A549 (cell line): ENCODE measurements at regions not wholly inside any gene's neighbourhood (a gene's known extent, or its start where the extent isn't known, plus 50 kb on each side); places are given as distances from the start of the nearest gene placed in this dataset.

Experiments
- ATAC-seq, 2 experiments: fragments of 200-7000 bp in 1 of 2; fragments of >200 bp in 1 of 2; cut with Nextera tagmentation in 1 of 2; cut with Tn5 transposase in 1 of 2; 3 replicates each; pipeline versions ENCODE4 v1.8.0 to v1.9.1; 2018 to 2020; ENCODE audit warnings: mild to moderate bottlenecking in 1 of 2, moderate library complexity in 1 of 2
- CTCF ChIA-PET: fragments of 300-600 bp; sonication (Branson Sonifier 250); formaldehyde crosslinking; extraction: SDS; loops from one replicate; lab custom pipeline; 2021; ENCODE audit warnings: antibody characterized with exemption, inconsistent platforms; lab: Yijun Ruan, JAX
- POLR2A ChIA-PET: fragments of 350-600 bp; formaldehyde crosslinking; extraction: SDS; loops from one replicate; lab custom pipeline; 2021; ENCODE audit warnings: antibody characterized with exemption, inconsistent platforms; lab: Yijun Ruan, JAX
- DNase-seq, 2 experiments: peaks; one replicate each; pipeline versions ENCODE4 v3.0.0 to v3.0.0-alpha.2; 2011 to 2016; ENCODE audit warnings: low read depth in 1 of 2, low spot score in 1 of 2
- FAIRE-seq: peaks from 2 replicates; lab custom pipeline; 2011; peaks lifted over from hg19 to GRCh38; lab: Jason Lieb, UNC
- H3K27ac ChIP-seq, 2 experiments: fragments of >200 bp; sonication (Bioruptor Twin); formaldehyde crosslinking; 3 replicates each; pipeline ENCODE4 v1.5.1; 2016 to 2017
- H3K4me1 ChIP-seq: fragments of >200 bp; sonication (Bioruptor Twin); formaldehyde crosslinking; 3 replicates; pipeline ENCODE4 v1.6.1; 2016
- H3K4me2 ChIP-seq: fragments of >200 bp; sonication (Bioruptor Twin); formaldehyde crosslinking; 3 replicates; pipeline ENCODE4 v1.6.1; 2016
- H3K4me3 ChIP-seq: fragments of >200 bp; sonication (Bioruptor Twin); formaldehyde crosslinking; 3 replicates; pipeline ENCODE4 v1.5.1; 2016
- H3K9me3 ChIP-seq: fragments of >200 bp; sonication (Bioruptor Twin); formaldehyde crosslinking; 3 replicates; pipeline ENCODE4 v1.6.1; 2016
- CBX2 ChIP-seq: fragments of 200-600 bp; sonication (generic); IDR thresholded peaks from 2 replicates; pipeline ENCODE4 v1.6.1; 2016; ENCODE audit warnings: low read depth, mild to moderate bottlenecking, borderline replicate concordance
- CBX8 ChIP-seq: fragments of 200-600 bp; sonication (generic); IDR thresholded peaks from 2 replicates; pipeline ENCODE4 v1.6.1; 2016
- CEBPB ChIP-seq, 2 experiments: fragments of >200 bp in 1 of 2; sonication (Bioruptor Twin) in 1 of 2; formaldehyde crosslinking in 1 of 2; IDR thresholded peaks; 2 replicates each; pipeline ENCODE4 v1.6.1; 2012 to 2016
- CHD2 ChIP-seq: fragments of 150-350 bp; IDR thresholded peaks from 2 replicates; pipeline ENCODE4 v1.6.1; 2014; ENCODE audit warnings: low read length; ENCODE audit not compliant: partially characterized antibody
- ESRRA ChIP-seq: fragments of 150-350 bp; IDR thresholded peaks from 2 replicates; pipeline ENCODE4 v1.6.1; 2014; ENCODE audit warnings: mild to moderate bottlenecking, low read length, borderline replicate concordance
- FOSB ChIP-seq: fragments of 250-450 bp; sonication (Bioruptor Pico); IDR thresholded peaks from 2 replicates; pipeline ENCODE4 v1.5.0; 2020; ENCODE audit warnings: mild to moderate bottlenecking, moderate library complexity
- FOSL2 ChIP-seq, 2 experiments: fragments of 450-650 bp in 1 of 2; fragments of >200 bp in 1 of 2; sonication (Bioruptor Twin) in 1 of 2; formaldehyde crosslinking; IDR thresholded peaks; 2 replicates each; pipeline versions ENCODE4 v1.5.0 to v1.6.1; 2016 to 2020; ENCODE audit warnings: mild to moderate bottlenecking in 1 of 2, moderate library complexity in 1 of 2
- GATA3 ChIP-seq: IDR thresholded peaks from 2 replicates; pipeline ENCODE4 v1.6.1; 2012; ENCODE audit warnings: borderline replicate concordance
- HOXA7 ChIP-seq: fragments of 250-450 bp; sonication (Bioruptor Pico); IDR thresholded peaks from 2 replicates; pipeline ENCODE4 v1.5.0; 2020; ENCODE audit warnings: mild to moderate bottlenecking, moderate library complexity
- HOXB5 ChIP-seq: fragments of 250-450 bp; sonication (Bioruptor Pico); IDR thresholded peaks from 2 replicates; pipeline ENCODE4 v1.5.0; 2020; ENCODE audit warnings: mild to moderate bottlenecking, moderate library complexity
- JUN ChIP-seq, 2 experiments: fragments of >200 bp; sonication (Bioruptor Twin); formaldehyde crosslinking; IDR thresholded peaks; 2 replicates in 1 of 2; 3 replicates in 1 of 2; pipeline ENCODE4 v1.6.1; 2016 to 2017
- MAFK ChIP-seq: fragments of 450-650 bp; IDR thresholded peaks from 2 replicates; pipeline ENCODE4 v1.6.1; 2014; ENCODE audit not compliant: partially characterized antibody
- MAZ ChIP-seq: fragments of 150-350 bp; IDR thresholded peaks from 2 replicates; pipeline ENCODE4 v1.6.1; 2014; ENCODE audit warnings: antibody characterized with exemption, low read depth, low read length, borderline replicate concordance
- MYC ChIP-seq: IDR thresholded peaks from 2 replicates; pipeline ENCODE4 v1.6.1; 2012; ENCODE audit warnings: mild to moderate bottlenecking, inconsistent platforms, low read length, improper control_type of control experiment, borderline replicate concordance
- PHF8 ChIP-seq: fragments of 200-600 bp; sonication (generic); IDR thresholded peaks from 2 replicates; pipeline ENCODE4 v1.6.1; 2016; ENCODE audit warnings: low read depth, mild to moderate bottlenecking, antibody characterized with exemption, moderate library complexity, borderline replicate concordance
- POLR2AphosphoS2 ChIP-seq: conservative IDR thresholded peaks from 2 replicates; pipeline ENCODE4 v1.6.1; 2012; ENCODE audit warnings: low read length, improper control_type of control experiment, inconsistent platforms
- RAD21 ChIP-seq, 2 experiments: fragments of >200 bp in 1 of 2; sonication (Bioruptor Twin) in 1 of 2; formaldehyde crosslinking in 1 of 2; IDR thresholded peaks in 1 of 2; conservative IDR thresholded peaks in 1 of 2; 2 replicates in 1 of 2; 3 replicates in 1 of 2; pipeline ENCODE4 v1.6.1; 2012 to 2018; ENCODE audit warnings: inconsistent platforms in 1 of 2
- RARB ChIP-seq: fragments of 250-450 bp; sonication (Bioruptor Pico); IDR thresholded peaks from 2 replicates; pipeline ENCODE4 v1.8.0; 2021; ENCODE audit warnings: mild to moderate bottlenecking, moderate library complexity
- RNF2 ChIP-seq: fragments of 200-600 bp; sonication (generic); IDR thresholded peaks from 2 replicates; pipeline ENCODE4 v1.6.1; 2016; ENCODE audit warnings: low read depth, mild to moderate bottlenecking, antibody characterized with exemption, moderate library complexity, borderline replicate concordance
- SREBF2 ChIP-seq: fragments of 450-650 bp; IDR thresholded peaks from 2 replicates; pipeline ENCODE4 v1.6.1; 2014; ENCODE audit warnings: mild to moderate bottlenecking, moderate library complexity
- ZNF302 ChIP-seq: fragments of 250-450 bp; sonication (Bioruptor Pico); IDR thresholded peaks from 2 replicates; pipeline ENCODE4 v1.9.0; 2021; ENCODE audit warnings: inconsistent platforms, mild to moderate bottlenecking, moderate library complexity
- WGBS: methylation state at CpG from one replicate; pipeline ENCODE4 v1.1.6; 2017; ENCODE audit errors: missing lambda C conversion rate; 5-methylcytosine and 5-hydroxymethylcytosine counted together
- TF ChIP-seq, protein P1 (sequence below): fragments of >200 bp; sonication (Bioruptor Twin); formaldehyde crosslinking; IDR thresholded peaks from 2 replicates; pipeline ENCODE4 v1.6.1; 2016
- TF ChIP-seq, protein P2 (sequence below): fragments of 150-350 bp; IDR thresholded peaks from 2 replicates; pipeline ENCODE4 v1.6.1; 2014; ENCODE audit warnings: low read depth, mild to moderate bottlenecking, low read length
- TF ChIP-seq, protein P3 (sequence below): fragments of 250-450 bp; sonication (Bioruptor Pico); IDR thresholded peaks from 2 replicates; pipeline ENCODE4 v1.5.0; 2020; ENCODE audit warnings: low read depth, mild to moderate bottlenecking, moderate library complexity
- TF ChIP-seq, protein P4 (sequence below): IDR thresholded peaks from 2 replicates; pipeline ENCODE4 v1.6.1; 2012; ENCODE audit warnings: low read depth, borderline replicate concordance
- TF ChIP-seq, protein P5 (sequence below): fragments of 200-600 bp; sonication (generic); IDR thresholded peaks from 2 replicates; pipeline ENCODE4 v1.6.1; 2016; ENCODE audit warnings: antibody characterized with exemption, mild to moderate bottlenecking, moderate library complexity

DNA sequence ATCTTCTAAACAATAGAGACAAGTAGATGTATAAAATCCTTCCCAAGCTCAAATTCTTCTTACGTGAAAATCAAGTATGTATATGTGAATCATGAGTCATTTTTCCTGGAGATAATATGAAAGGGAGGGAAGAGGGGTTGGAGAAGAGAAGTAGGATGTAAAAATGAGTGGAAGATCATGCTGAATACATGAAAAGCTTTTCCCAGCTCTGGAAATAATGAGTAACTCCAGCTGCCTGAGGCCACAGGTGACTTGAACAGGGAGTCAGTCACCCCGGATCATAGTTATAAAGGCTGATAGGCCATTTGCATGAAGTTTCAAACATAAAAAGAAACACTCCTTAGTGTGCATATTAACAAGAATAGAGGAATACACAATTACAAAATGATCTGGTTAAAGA lies 486.7 kb downstream of the EFNA5 start:
- no peak overlapping the region for H3K27ac ChIP-seq
- POLR2A ChIA-PET = no interaction called here
- no peaks in the 10 kb centered on the region for H3K9me3 ChIP-seq
- no peaks in the 10 kb centered on the region for H3K4me1 ChIP-seq
- no peak overlapping the region for H3K4me3 ChIP-seq
- H3K4me2 ChIP-seq = no peak overlapping the region
- TF ChIP-seq CHD2 (no peak), ZNF302 (no peak), CEBPB (IDR thresholded peaks at IDR 0.05) (no peak), FOSB (no peak), JUN (IDR thresholded peaks at IDR 0.05) (no peak)
- DNase-seq (no peak), FAIRE-seq (no peak), ATAC-seq (no peak)
- WGBS = 80% methylated on average over 2 of the region's 2 CpGs
- CTCF ChIA-PET = no interaction called here

DNA sequence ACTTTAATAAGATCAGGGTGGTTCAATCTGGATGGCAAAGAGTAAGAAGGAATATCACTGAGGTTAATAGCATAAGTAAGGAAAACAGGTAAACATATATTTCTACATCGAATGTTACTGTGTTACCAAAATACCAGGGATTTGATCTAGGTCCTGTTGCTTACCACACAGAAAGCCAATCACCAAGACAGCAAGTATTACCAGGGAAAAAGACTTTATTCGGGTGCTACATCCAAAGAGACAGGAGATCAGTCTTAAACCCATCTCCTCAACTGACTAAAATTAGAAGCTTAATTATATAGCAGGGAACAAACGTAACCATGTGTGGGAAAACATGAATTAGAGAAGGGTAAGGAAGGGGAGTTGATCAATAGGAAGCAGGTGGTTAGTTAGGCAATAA lies 500.1 kb downstream of the EFNA5 start:
- TF ChIP-seq, protein P1, sequence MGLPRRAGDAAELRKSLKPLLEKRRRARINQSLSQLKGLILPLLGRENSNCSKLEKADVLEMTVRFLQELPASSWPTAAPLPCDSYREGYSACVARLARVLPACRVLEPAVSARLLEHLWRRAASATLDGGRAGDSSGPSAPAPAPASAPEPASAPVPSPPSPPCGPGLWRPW = no peak
- TF ChIP-seq MYC = no peak
- TF ChIP-seq, protein P2, sequence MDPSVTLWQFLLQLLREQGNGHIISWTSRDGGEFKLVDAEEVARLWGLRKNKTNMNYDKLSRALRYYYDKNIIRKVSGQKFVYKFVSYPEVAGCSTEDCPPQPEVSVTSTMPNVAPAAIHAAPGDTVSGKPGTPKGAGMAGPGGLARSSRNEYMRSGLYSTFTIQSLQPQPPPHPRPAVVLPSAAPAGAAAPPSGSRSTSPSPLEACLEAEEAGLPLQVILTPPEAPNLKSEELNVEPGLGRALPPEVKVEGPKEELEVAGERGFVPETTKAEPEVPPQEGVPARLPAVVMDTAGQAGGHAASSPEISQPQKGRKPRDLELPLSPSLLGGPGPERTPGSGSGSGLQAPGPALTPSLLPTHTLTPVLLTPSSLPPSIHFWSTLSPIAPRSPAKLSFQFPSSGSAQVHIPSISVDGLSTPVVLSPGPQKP = no peak
- TF ChIP-seq HOXB5 (CRISPR knock-in tag) = no peak
- no peak for TF ChIP-seq CEBPB (IDR thresholded peaks at IDR 0.05)
- no peak for TF ChIP-seq RAD21 (conservative IDR thresholded peaks at IDR 0.05 in 1 of 2, IDR thresholded peaks at IDR 0.05 in 1 of 2)
- TF ChIP-seq SREBF2 = no peak
- TF ChIP-seq, protein P3, sequence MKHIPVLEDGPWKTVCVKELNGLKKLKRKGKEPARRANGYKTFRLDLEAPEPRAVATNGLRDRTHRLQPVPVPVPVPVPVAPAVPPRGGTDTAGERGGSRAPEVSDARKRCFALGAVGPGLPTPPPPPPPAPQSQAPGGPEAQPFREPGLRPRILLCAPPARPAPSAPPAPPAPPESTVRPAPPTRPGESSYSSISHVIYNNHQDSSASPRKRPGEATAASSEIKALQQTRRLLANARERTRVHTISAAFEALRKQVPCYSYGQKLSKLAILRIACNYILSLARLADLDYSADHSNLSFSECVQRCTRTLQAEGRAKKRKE (CRISPR knock-in tag) = no peak
- TF ChIP-seq, protein P4, sequence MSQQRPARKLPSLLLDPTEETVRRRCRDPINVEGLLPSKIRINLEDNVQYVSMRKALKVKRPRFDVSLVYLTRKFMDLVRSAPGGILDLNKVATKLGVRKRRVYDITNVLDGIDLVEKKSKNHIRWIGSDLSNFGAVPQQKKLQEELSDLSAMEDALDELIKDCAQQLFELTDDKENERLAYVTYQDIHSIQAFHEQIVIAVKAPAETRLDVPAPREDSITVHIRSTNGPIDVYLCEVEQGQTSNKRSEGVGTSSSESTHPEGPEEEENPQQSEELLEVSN = no peak
- TF ChIP-seq MAFK = no peak
- no peak for TF ChIP-seq POLR2AphosphoS2
- TF ChIP-seq GATA3 = no peak
- TF ChIP-seq HOXA7 (CRISPR knock-in tag) = no peak
- no peak for TF ChIP-seq CBX2
- FAIRE-seq = no peak
- ChIA-PET POLR2A (no interaction called here), CTCF (interaction anchor here (1.4 kb wide), 1 partner anchor 401 kb away, joined by 3 read pairs; no protein-coding TSS in a partner anchor)
- no peak for DNase-seq
- no peaks in the 10 kb centered on the region for H3K4me1 ChIP-seq
- no peak overlapping the region for H3K4me2 ChIP-seq
- no peak for ATAC-seq
- peaks cover 15% of the 10 kb centered on the region for H3K9me3 ChIP-seq
- 25% methylated on average over 3 of the region's 3 CpGs for WGBS
- H3K4me3 ChIP-seq = no peak overlapping the region
- H3K27ac ChIP-seq = no peak overlapping the region

DNA sequence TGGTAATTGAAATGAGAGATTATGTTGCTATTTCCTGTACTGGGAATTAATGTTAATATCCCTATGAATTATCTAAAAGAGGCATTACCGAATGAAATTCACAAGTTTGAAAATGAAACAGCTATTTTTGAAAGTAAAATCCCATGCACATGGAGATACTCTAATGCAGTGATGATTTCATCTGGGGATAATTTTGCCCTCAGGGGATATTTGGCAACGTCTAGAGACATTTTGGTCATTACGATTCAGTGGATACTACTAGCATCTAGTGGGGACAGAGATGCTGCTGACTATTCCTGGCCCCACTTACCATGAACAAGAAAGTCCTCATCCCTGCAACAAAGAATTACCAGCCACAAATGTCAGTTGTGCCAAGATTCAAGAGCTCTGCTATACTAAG lies 500.9 kb downstream of the EFNA5 start:
- Histone ChIP-seq H3K4me1 (no peaks in the 10 kb centered on the region), H3K27ac (no peak overlapping the region), H3K4me3 (no peak overlapping the region), H3K9me3 (peaks cover 15% of the 10 kb centered on the region), H3K4me2 (no peak overlapping the region)
- ChIA-PET CTCF (no interaction called here), POLR2A (no interaction called here)
- 61% methylated on average over 3 of the region's 3 CpGs for WGBS
- FAIRE-seq (no peak), DNase-seq (no peak), ATAC-seq (no peak)
- TF ChIP-seq, protein P1 = no peak
- no peak for TF ChIP-seq RARB (CRISPR knock-in tag)
- no peak for TF ChIP-seq PHF8
- no peak for TF ChIP-seq CBX8
- TF ChIP-seq RNF2 = no peak
- TF ChIP-seq FOSL2 (IDR thresholded peaks at IDR 0.05) = no peak
- no peak for TF ChIP-seq FOSL2 (CRISPR knock-in tag; IDR thresholded peaks at IDR 0.05)
- no peak for TF ChIP-seq MAZ
- TF ChIP-seq, protein P5, sequence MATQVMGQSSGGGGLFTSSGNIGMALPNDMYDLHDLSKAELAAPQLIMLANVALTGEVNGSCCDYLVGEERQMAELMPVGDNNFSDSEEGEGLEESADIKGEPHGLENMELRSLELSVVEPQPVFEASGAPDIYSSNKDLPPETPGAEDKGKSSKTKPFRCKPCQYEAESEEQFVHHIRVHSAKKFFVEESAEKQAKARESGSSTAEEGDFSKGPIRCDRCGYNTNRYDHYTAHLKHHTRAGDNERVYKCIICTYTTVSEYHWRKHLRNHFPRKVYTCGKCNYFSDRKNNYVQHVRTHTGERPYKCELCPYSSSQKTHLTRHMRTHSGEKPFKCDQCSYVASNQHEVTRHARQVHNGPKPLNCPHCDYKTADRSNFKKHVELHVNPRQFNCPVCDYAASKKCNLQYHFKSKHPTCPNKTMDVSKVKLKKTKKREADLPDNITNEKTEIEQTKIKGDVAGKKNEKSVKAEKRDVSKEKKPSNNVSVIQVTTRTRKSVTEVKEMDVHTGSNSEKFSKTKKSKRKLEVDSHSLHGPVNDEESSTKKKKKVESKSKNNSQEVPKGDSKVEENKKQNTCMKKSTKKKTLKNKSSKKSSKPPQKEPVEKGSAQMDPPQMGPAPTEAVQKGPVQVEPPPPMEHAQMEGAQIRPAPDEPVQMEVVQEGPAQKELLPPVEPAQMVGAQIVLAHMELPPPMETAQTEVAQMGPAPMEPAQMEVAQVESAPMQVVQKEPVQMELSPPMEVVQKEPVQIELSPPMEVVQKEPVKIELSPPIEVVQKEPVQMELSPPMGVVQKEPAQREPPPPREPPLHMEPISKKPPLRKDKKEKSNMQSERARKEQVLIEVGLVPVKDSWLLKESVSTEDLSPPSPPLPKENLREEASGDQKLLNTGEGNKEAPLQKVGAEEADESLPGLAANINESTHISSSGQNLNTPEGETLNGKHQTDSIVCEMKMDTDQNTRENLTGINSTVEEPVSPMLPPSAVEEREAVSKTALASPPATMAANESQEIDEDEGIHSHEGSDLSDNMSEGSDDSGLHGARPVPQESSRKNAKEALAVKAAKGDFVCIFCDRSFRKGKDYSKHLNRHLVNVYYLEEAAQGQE = no peak
- TF ChIP-seq CBX2 = no peak
- no peak for TF ChIP-seq ESRRA
